ENCODE measurements at regions not wholly inside any gene's neighbourhood (a gene's known extent, or its start where the extent isn't known, plus 50 kb on each side); places are given as distances from the start of the nearest gene placed in this dataset.

DNA sequence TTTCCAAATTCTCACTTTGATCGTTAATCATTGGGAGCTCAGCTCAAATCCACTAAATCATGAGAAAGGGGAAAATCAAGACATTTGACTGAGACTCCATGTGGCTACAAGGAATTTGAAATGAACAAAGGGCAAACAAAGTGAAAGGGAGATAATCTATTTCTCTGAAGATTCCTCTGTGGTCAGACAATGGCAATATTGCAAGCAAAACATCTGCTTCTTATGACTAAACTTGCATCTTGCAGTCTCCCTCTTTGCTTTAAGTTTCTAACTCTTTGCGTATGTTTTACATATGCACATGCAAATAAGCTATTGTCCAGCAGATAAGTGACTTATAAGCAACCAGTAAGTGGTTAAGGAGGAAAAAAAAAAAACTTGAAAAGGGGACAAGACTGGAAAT, 299.1 kb upstream of the NXPH2 start:
- POLR2A ChIA-PET = no interaction called here
- Mint-ChIP-seq H3K27me3 (no peaks in the 10 kb centered on the region), H3K9me3 (ENCODE audit: insufficient read depth) (no peaks in the 10 kb centered on the region), H3K4me3 (no peak overlapping the region), H3K27ac (no peak overlapping the region), H3K4me1 (no peaks in the 10 kb centered on the region)
- Histone ChIP-seq H3K79me2 (ENCODE audit: control insufficient read depth, insufficient read depth, low read length) (no peaks in the 10 kb centered on the region), H3K9ac (ENCODE audit: low read length) (no peak overlapping the region), H3K36me3 (replicated peaks in 1 of 2; ENCODE audit: control extremely low read depth in 1 of 2, control insufficient read depth in 1 of 2, extremely low read depth in 1 of 2, insufficient read depth in 2 of 2, low read length in 1 of 2) (no peaks in the 10 kb centered on the region), H2AFZ (ENCODE audit: insufficient read depth, low read depth, low read length, poor library complexity, severe bottlenecking) (no peak overlapping the region), H3K27ac (ENCODE audit: low read length in 2 of 2) (no peak overlapping the region), H3K9me3 (ENCODE audit: control extremely low read depth in 1 of 3, control insufficient read depth in 2 of 3, insufficient read depth in 1 of 3, low read length in 2 of 3) (no peaks in the 10 kb centered on the region), H3K27me3 (replicated peaks in 1 of 4; ENCODE audit: control extremely low read depth in 1 of 4, control insufficient read depth in 3 of 4, insufficient read depth in 4 of 4, low read length in 3 of 4) (no peaks in the 10 kb centered on the region), H3K4me2 (replicated peaks; ENCODE audit: low read depth, low read length, poor library complexity, severe bottlenecking) (no peak overlapping the region), H3K4me3 (ENCODE audit: control extremely low read depth in 1 of 5, extremely low read depth in 1 of 5, insufficient read depth in 1 of 5, low read depth in 2 of 5, low read length in 4 of 5) (no peak overlapping the region), H4K20me1 (ENCODE audit: control insufficient read depth, insufficient read depth, low read length, poor library complexity, severe bottlenecking) (no peaks in the 10 kb centered on the region), H3K4me1 (ENCODE audit: control insufficient read depth in 2 of 2, insufficient read depth in 2 of 2, low read length in 2 of 2) (no peaks in the 10 kb centered on the region)
- CTCF ChIA-PET = no interaction called here
- TF ChIP-seq EZH2 (IDR thresholded peaks at IDR 0.05; ENCODE audit: borderline replicate concordance, insufficient read depth, low read depth, low read length, poor library complexity, severe bottlenecking) = no peak
- TF ChIP-seq, protein P1, sequence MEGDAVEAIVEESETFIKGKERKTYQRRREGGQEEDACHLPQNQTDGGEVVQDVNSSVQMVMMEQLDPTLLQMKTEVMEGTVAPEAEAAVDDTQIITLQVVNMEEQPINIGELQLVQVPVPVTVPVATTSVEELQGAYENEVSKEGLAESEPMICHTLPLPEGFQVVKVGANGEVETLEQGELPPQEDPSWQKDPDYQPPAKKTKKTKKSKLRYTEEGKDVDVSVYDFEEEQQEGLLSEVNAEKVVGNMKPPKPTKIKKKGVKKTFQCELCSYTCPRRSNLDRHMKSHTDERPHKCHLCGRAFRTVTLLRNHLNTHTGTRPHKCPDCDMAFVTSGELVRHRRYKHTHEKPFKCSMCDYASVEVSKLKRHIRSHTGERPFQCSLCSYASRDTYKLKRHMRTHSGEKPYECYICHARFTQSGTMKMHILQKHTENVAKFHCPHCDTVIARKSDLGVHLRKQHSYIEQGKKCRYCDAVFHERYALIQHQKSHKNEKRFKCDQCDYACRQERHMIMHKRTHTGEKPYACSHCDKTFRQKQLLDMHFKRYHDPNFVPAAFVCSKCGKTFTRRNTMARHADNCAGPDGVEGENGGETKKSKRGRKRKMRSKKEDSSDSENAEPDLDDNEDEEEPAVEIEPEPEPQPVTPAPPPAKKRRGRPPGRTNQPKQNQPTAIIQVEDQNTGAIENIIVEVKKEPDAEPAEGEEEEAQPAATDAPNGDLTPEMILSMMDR (IDR thresholded peaks at IDR 0.05) = no peak
- no CpG with 5 or more reads among the region's 2 CpGs for WGBS (ENCODE audit: insufficient coverage)
- no peak for ATAC-seq (ENCODE audit: low read depth)
- intact Hi-C loops (cut with micrococcal nuclease) = no loop called here
- no peak for DNase-seq

DNA sequence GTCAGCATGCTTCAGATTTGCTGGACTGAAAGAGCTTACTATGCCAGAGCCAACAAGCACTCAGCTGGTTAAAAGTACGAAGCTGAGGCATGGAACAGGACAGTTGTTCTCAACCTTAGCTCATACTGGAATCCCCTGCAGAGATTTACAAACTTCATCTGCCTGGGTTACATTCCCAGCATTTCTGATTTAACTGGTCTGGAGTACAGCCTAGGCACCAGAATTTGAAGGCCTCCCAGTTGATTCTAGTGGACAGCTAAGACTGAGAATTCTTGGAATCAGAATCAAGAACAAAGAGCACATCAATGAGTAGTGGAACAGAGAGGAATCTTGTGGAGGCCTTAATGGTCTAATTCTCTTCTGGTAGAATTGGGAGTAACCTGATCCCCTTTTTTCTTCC, 298.2 kb upstream of the NXPH2 start:
- Histone ChIP-seq H3K4me3 (ENCODE audit: control extremely low read depth in 1 of 5, extremely low read depth in 1 of 5, insufficient read depth in 1 of 5, low read depth in 2 of 5, low read length in 4 of 5) (no peak overlapping the region), H3K4me2 (replicated peaks; ENCODE audit: low read depth, low read length, poor library complexity, severe bottlenecking) (no peak overlapping the region), H3K4me1 (ENCODE audit: control insufficient read depth in 2 of 2, insufficient read depth in 2 of 2, low read length in 2 of 2) (no peaks in the 10 kb centered on the region), H3K27me3 (replicated peaks in 1 of 4; ENCODE audit: control extremely low read depth in 1 of 4, control insufficient read depth in 3 of 4, insufficient read depth in 4 of 4, low read length in 3 of 4) (no peaks in the 10 kb centered on the region), H3K79me2 (ENCODE audit: control insufficient read depth, insufficient read depth, low read length) (no peaks in the 10 kb centered on the region), H3K9ac (ENCODE audit: low read length) (no peak overlapping the region), H3K36me3 (replicated peaks in 1 of 2; ENCODE audit: control extremely low read depth in 1 of 2, control insufficient read depth in 1 of 2, extremely low read depth in 1 of 2, insufficient read depth in 2 of 2, low read length in 1 of 2) (no peaks in the 10 kb centered on the region), H3K27ac (ENCODE audit: low read length in 2 of 2) (no peak overlapping the region), H4K20me1 (ENCODE audit: control insufficient read depth, insufficient read depth, low read length, poor library complexity, severe bottlenecking) (no peaks in the 10 kb centered on the region), H2AFZ (ENCODE audit: insufficient read depth, low read depth, low read length, poor library complexity, severe bottlenecking) (no peak overlapping the region), H3K9me3 (ENCODE audit: control extremely low read depth in 1 of 3, control insufficient read depth in 2 of 3, insufficient read depth in 1 of 3, low read length in 2 of 3) (no peaks in the 10 kb centered on the region)
- CTCF ChIA-PET = no interaction called here
- DNase-seq (no peak), ATAC-seq (ENCODE audit: low read depth) (no peak)
- H3K27ac Mint-ChIP-seq = no peak overlapping the region
- H3K9me3 Mint-ChIP-seq (ENCODE audit: insufficient read depth) = no peaks in the 10 kb centered on the region
- no CpG with 5 or more reads among the region's 1 CpG for WGBS (ENCODE audit: insufficient coverage)
- intact Hi-C loops (cut with micrococcal nuclease) = no loop called here
- H3K4me1 Mint-ChIP-seq = no peaks in the 10 kb centered on the region
- POLR2A ChIA-PET = no interaction called here
- no peak overlapping the region for H3K4me3 Mint-ChIP-seq
- TF ChIP-seq EZH2 (IDR thresholded peaks at IDR 0.05; ENCODE audit: borderline replicate concordance, insufficient read depth, low read depth, low read length, poor library complexity, severe bottlenecking) = no peak
- TF ChIP-seq, protein P1 (IDR thresholded peaks at IDR 0.05) = no peak
- no peaks in the 10 kb centered on the region for H3K27me3 Mint-ChIP-seq

Data from B cell (primary cell).